Trophoblast cell (in vitro differentiated cells and primary cell): ENCODE measurements at regions not wholly inside any gene's neighbourhood (a gene's known extent, or its start where the extent isn't known, plus 50 kb on each side); places are given as distances from the start of the nearest gene placed in this dataset.

Experiments used
- DNase-seq, 2 donors: peaks; one replicate each; pipeline ENCODE4 v3.0.0-alpha.2; 2016
- H2AFZ ChIP-seq: 2 replicates; pipeline ENCODE4 v1.6.1; 2013; ENCODE audit warnings: low read length, moderate library complexity, mild to moderate bottlenecking; ENCODE audit not compliant: insufficient read depth, poor library complexity
- H2AK5ac ChIP-seq: 2 replicates; pipeline ENCODE4 v1.6.1; 2013; ENCODE audit warnings: mild to moderate bottlenecking, low read length
- H2BK120ac ChIP-seq: 2 replicates; pipeline ENCODE4 v1.6.1; 2013; ENCODE audit warnings: low read length, mild to moderate bottlenecking, moderate library complexity; ENCODE audit not compliant: insufficient read depth, poor library complexity
- H2BK12ac ChIP-seq: 2 replicates; pipeline ENCODE4 v1.6.1; 2013; ENCODE audit warnings: mild to moderate bottlenecking, low read length, moderate library complexity
- H2BK5ac ChIP-seq: 2 replicates; pipeline ENCODE4 v1.6.1; 2013; ENCODE audit warnings: low read length, low read depth, moderate library complexity, mild to moderate bottlenecking; ENCODE audit not compliant: poor library complexity
- H3K14ac ChIP-seq: 2 replicates; pipeline ENCODE4 v1.6.1; 2013; ENCODE audit warnings: mild to moderate bottlenecking, low read length
- H3K18ac ChIP-seq: 2 replicates; pipeline ENCODE4 v1.6.1; 2013; ENCODE audit warnings: mild to moderate bottlenecking, low read length
- H3K23ac ChIP-seq: 2 replicates; pipeline ENCODE4 v1.6.1; 2013; ENCODE audit warnings: low read length
- H3K27ac ChIP-seq: 2 replicates; pipeline ENCODE4 v1.5.1; 2013; ENCODE audit warnings: low read depth, mild to moderate bottlenecking, inconsistent platforms, low read length, moderate library complexity
- H3K27me3 ChIP-seq: 2 replicates; pipeline ENCODE4 v1.6.1; 2013; ENCODE audit warnings: inconsistent platforms, mild to moderate bottlenecking, low read length, moderate library complexity; ENCODE audit not compliant: insufficient read depth
- H3K36me3 ChIP-seq, 2 experiments: 1 replicate in 1 of 2; 2 replicates in 1 of 2; pipeline ENCODE4 v1.6.1; 2013; ENCODE audit warnings: low read length in 2 of 2, mild to moderate bottlenecking in 2 of 2, moderate library complexity in 1 of 2; ENCODE audit not compliant: insufficient read depth in 2 of 2, control insufficient read depth in 1 of 2
- H3K4ac ChIP-seq: 2 replicates; pipeline ENCODE4 v1.6.1; 2013; ENCODE audit warnings: low read depth, mild to moderate bottlenecking, low read length, moderate library complexity
- H3K4me1 ChIP-seq, 2 experiments: 1 replicate in 1 of 2; 2 replicates in 1 of 2; pipeline ENCODE4 v1.6.1; 2013; ENCODE audit warnings: low read length in 2 of 2, mild to moderate bottlenecking in 2 of 2, moderate library complexity in 1 of 2; ENCODE audit not compliant: insufficient read depth in 2 of 2, control insufficient read depth in 1 of 2
- H3K4me2 ChIP-seq: 2 replicates; pipeline ENCODE4 v1.6.1; 2013; ENCODE audit warnings: inconsistent platforms, mild to moderate bottlenecking, low read length, moderate library complexity
- H3K4me3 ChIP-seq: 2 replicates; pipeline ENCODE4 v1.5.1; 2013; ENCODE audit warnings: mild to moderate bottlenecking, low read depth, low read length, inconsistent platforms
- H3K79me1 ChIP-seq: one replicate; pipeline ENCODE4 v1.6.1; 2013; ENCODE audit warnings: low read length
- H3K79me2 ChIP-seq: 2 replicates; pipeline ENCODE4 v1.6.1; 2013; ENCODE audit warnings: low read length, mild to moderate bottlenecking; ENCODE audit not compliant: control insufficient read depth, insufficient read depth, poor library complexity
- H3K9ac ChIP-seq: 2 replicates; pipeline ENCODE4 v1.6.1; 2013; ENCODE audit warnings: mild to moderate bottlenecking, low read length
- H3K9me3 ChIP-seq: 2 replicates; pipeline ENCODE4 v1.6.1; 2013; ENCODE audit warnings: low read depth, mild to moderate bottlenecking, control low read depth, inconsistent platforms, low read length; ENCODE audit not compliant: insufficient read depth
- H4K12ac ChIP-seq: 2 replicates; pipeline ENCODE4 v1.6.1; 2013; ENCODE audit warnings: low read depth, mild to moderate bottlenecking, low read length, moderate library complexity
- H4K8ac ChIP-seq: 2 replicates; pipeline ENCODE4 v1.6.1; 2013; ENCODE audit warnings: low read depth, mild to moderate bottlenecking, low read length, moderate library complexity
- H4K91ac ChIP-seq: one replicate; pipeline ENCODE4 v1.6.1; 2013; ENCODE audit warnings: low read depth, mild to moderate bottlenecking, low read length, moderate library complexity
- WGBS: extraction: QIAGEN DNeasy Blood & Tissue Kit; methylation state at CpG from one replicate; pipeline ENCODE4 v1.1.7; 2013; ENCODE audit warnings: missing lambda C conversion rate; ENCODE audit not compliant: insufficient read length, insufficient coverage; ENCODE audit errors: extremely low coverage; 5-methylcytosine and 5-hydroxymethylcytosine counted together

GRCh38 chrX:125384867-125385266 lies 65.2 kb downstream of the TEX13C start:
- Histone ChIP-seq H2BK5ac (no peak overlapping the region), H3K4ac (no peak overlapping the region), H3K14ac (no peak overlapping the region), H3K18ac (no peak overlapping the region), H4K91ac (no peak overlapping the region), H4K12ac (no peak overlapping the region), H3K9me3 (no peaks in the 10 kb centered on the region), H3K9ac (no peak overlapping the region), H2BK12ac (no peak overlapping the region), H3K27me3 (no peaks in the 10 kb centered on the region), H3K27ac (no peak overlapping the region), H3K4me2 (no peak overlapping the region), H3K36me3 (no peaks in the 10 kb centered on the region), H3K4me3 (no peak overlapping the region), H3K79me1 (no peaks in the 10 kb centered on the region), H2AK5ac (no peak overlapping the region), H2BK120ac (no peak overlapping the region), H4K8ac (no peak overlapping the region), H2AFZ (no peak overlapping the region), H3K79me2 (no peaks in the 10 kb centered on the region), H3K23ac (no peak overlapping the region), H3K4me1 (no peaks in the 10 kb centered on the region)
- no CpG with 5 or more reads among the region's 1 CpG for WGBS
- no peak for DNase-seq

DNA sequence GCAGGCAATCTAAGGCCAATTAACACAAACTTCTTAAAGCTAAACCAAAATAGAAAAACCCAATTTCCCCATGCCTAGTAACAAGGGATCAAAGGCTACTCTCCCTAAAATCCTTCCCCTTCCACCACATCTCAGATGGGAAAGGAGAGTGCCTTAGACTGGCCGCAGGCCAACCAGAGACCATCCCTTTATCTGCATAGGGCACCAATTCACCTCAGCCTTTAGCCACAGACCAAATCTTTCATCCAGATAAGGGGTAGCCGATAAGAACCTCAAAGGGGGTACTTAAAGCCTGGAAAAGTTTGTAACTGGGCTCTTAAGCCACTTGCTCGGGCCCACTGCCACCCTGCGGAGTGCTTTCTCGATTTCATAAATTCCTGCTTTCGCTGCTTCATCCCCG lies 68.3 kb downstream of the TEX13C start:
- no peaks in the 10 kb centered on the region for H3K36me3 ChIP-seq
- H3K79me1 ChIP-seq: no peaks in the 10 kb centered on the region
- no peak overlapping the region for H3K4me2 ChIP-seq
- no peak overlapping the region for H3K4me3 ChIP-seq
- no peak overlapping the region for H2BK120ac ChIP-seq
- H3K4ac ChIP-seq: no peak overlapping the region
- no CpG with 5 or more reads among the region's 7 CpGs for WGBS
- no peak overlapping the region for H4K12ac ChIP-seq
- no peaks in the 10 kb centered on the region for H3K9me3 ChIP-seq
- no peak overlapping the region for H3K27ac ChIP-seq
- H2AFZ ChIP-seq: no peak overlapping the region
- H2BK5ac ChIP-seq: no peak overlapping the region
- H3K9ac ChIP-seq: no peak overlapping the region
- no peaks in the 10 kb centered on the region for H3K4me1 ChIP-seq
- no peak overlapping the region for H3K14ac ChIP-seq
- H4K91ac ChIP-seq: no peak overlapping the region
- no peak for DNase-seq
- H4K8ac ChIP-seq: no peak overlapping the region
- H3K27me3 ChIP-seq: no peaks in the 10 kb centered on the region
- H3K79me2 ChIP-seq: no peaks in the 10 kb centered on the region
- H2AK5ac ChIP-seq: no peak overlapping the region
- H3K23ac ChIP-seq: no peak overlapping the region
- H2BK12ac ChIP-seq: no peak overlapping the region
- H3K18ac ChIP-seq: no peak overlapping the region

DNA sequence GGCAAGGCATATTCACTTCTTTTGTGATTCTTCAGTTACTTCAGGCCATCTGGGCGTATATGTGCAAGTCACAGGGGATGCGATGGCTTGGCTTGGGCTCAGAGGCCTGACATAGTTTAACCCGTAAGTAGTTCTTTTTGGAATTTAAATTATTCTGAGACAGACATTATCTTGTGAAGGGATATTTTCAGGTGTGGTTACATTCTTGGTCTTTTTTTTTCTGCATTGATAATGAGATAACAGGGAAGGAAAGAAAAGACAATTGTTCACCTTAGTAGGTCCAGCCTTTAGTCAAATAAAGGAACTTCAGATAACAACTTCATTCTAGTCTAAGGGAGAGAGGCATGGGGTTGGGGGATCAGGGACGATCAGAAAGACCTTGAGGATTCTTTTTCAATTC lies 74.8 kb downstream of the TEX13C start:
- Histone ChIP-seq H3K27me3 (no peaks in the 10 kb centered on the region), H2AFZ (no peak overlapping the region), H3K9me3 (no peaks in the 10 kb centered on the region), H3K4ac (no peak overlapping the region), H3K23ac (no peak overlapping the region), H4K12ac (no peak overlapping the region), H3K9ac (no peak overlapping the region), H3K27ac (no peak overlapping the region), H3K36me3 (no peaks in the 10 kb centered on the region), H3K18ac (no peak overlapping the region), H3K4me3 (no peak overlapping the region), H3K4me1 (no peaks in the 10 kb centered on the region), H2BK120ac (no peak overlapping the region), H2BK5ac (no peak overlapping the region), H2AK5ac (no peak overlapping the region), H4K91ac (no peak overlapping the region), H3K14ac (no peak overlapping the region), H2BK12ac (no peak overlapping the region), H3K4me2 (no peak overlapping the region), H3K79me2 (no peaks in the 10 kb centered on the region), H3K79me1 (no peaks in the 10 kb centered on the region), H4K8ac (no peak overlapping the region)
- DNase-seq: peak in 1 of 2 donors; percentile 29
- WGBS: no CpG with 5 or more reads among the region's 4 CpGs

DNA sequence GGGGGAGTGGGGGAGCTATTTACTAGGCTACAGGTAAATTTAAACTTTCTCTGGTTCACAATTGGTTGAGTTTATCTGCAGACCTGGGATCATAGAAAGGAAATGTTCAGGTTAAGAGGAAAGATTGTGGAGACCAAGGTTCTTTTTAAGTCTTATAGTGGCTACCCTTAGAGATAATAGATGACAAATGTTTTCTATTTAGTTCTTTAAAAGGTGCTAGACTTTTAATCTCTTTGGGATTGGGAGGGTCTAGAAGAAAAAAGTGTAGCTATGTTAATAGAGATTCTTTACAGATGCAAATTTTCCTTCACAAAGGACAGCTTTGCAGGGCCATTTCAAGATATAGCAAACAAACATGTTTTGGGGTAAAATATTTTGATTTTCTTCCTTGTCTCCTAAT lies 76.0 kb downstream of the TEX13C start:
- H2BK5ac ChIP-seq: no peak overlapping the region
- no peaks in the 10 kb centered on the region for H3K79me1 ChIP-seq
- no peaks in the 10 kb centered on the region for H3K9me3 ChIP-seq
- no peaks in the 10 kb centered on the region for H3K4me1 ChIP-seq
- no peak overlapping the region for H3K4ac ChIP-seq
- no peak overlapping the region for H3K14ac ChIP-seq
- no peak overlapping the region for H3K23ac ChIP-seq
- no peak overlapping the region for H2BK12ac ChIP-seq
- H3K18ac ChIP-seq: no peak overlapping the region
- no peaks in the 10 kb centered on the region for H3K79me2 ChIP-seq
- no peak overlapping the region for H4K8ac ChIP-seq
- no peak overlapping the region for H3K4me2 ChIP-seq
- H3K4me3 ChIP-seq: no peak overlapping the region
- no peaks in the 10 kb centered on the region for H3K27me3 ChIP-seq
- no peak overlapping the region for H3K27ac ChIP-seq
- no peak for DNase-seq
- no peak overlapping the region for H2BK120ac ChIP-seq
- H3K36me3 ChIP-seq: no peaks in the 10 kb centered on the region
- no peak overlapping the region for H2AK5ac ChIP-seq
- H3K9ac ChIP-seq: no peak overlapping the region
- H4K12ac ChIP-seq: no peak overlapping the region
- H4K91ac ChIP-seq: no peak overlapping the region
- no peak overlapping the region for H2AFZ ChIP-seq
